NCI-H748 treated with DMSO at 0.1 percent for 48 hours (cell line): ENCODE measurements at regions not wholly inside any gene's neighbourhood (a gene's known extent, or its start where the extent isn't known, plus 50 kb on each side); places are given as distances from the start of the nearest gene placed in this dataset.

Experiments
- DNase-seq: peaks from one replicate; lab custom pipeline; 2025; lab: John Stamatoyannopoulos, UW

- DNase-seq, result no peak
These were observed 1054.8 kb upstream of the B3GALT2 start for GRCh38 chr1:194241215-194241614.

- DNase-seq, result no peak
These were observed 1046.7 kb upstream of the B3GALT2 start for GRCh38 chr1:194233069-194233468.

- DNase-seq, result no peak
These were observed 1044.1 kb upstream of the B3GALT2 start for GRCh38 chr1:194230351-194231144.

- DNase-seq, result no peak
These were observed 1042.0 kb upstream of the B3GALT2 start for GRCh38 chr1:194228427-194228826.

- DNase-seq, result no peak
These were observed 1040.7 kb upstream of the B3GALT2 start for GRCh38 chr1:194227161-194227560.

- DNase-seq, result no peak
These were observed 1039.4 kb upstream of the B3GALT2 start for GRCh38 chr1:194225821-194226220.

- DNase-seq, result no peak
These were observed 1037.2 kb upstream of the B3GALT2 start for GRCh38 chr1:194223596-194223995.

- DNase-seq, result no peak
These were observed 1029.0 kb upstream of the B3GALT2 start for GRCh38 chr1:194215448-194215847.

GRCh38 chr1:194214735-194215134 lies 1028.3 kb upstream of the B3GALT2 start:
- DNase-seq, result no peak

GRCh38 chr1:194209920-194210319 lies 1023.5 kb upstream of the B3GALT2 start:
- no peak for DNase-seq

- no peak for DNase-seq
These were observed 1022.3 kb upstream of the B3GALT2 start for GRCh38 chr1:194208674-194209073.

GRCh38 chr1:194196562-194196961 lies 1010.1 kb upstream of the B3GALT2 start:
- no peak for DNase-seq

- no peak for DNase-seq
These were observed 1008.3 kb upstream of the B3GALT2 start for GRCh38 chr1:194194724-194195123.

GRCh38 chr1:194184974-194185373 lies 998.6 kb upstream of the B3GALT2 start:
- DNase-seq, result peak; percentile 47

- DNase-seq, result peak; percentile 77
These were observed 998.0 kb upstream of the B3GALT2 start for GRCh38 chr1:194184425-194184824.

- DNase-seq, result no peak
These were observed 995.4 kb upstream of the B3GALT2 start for GRCh38 chr1:194181845-194182244.

- no peak for DNase-seq
These were observed 989.8 kb upstream of the B3GALT2 start for GRCh38 chr1:194176212-194176611.

- DNase-seq, result no peak
These were observed 988.8 kb upstream of the B3GALT2 start for GRCh38 chr1:194175251-194175650.

GRCh38 chr1:194174528-194174927 lies 988.1 kb upstream of the B3GALT2 start:
- no peak for DNase-seq

- no peak for DNase-seq
These were observed 985.2 kb upstream of the B3GALT2 start for GRCh38 chr1:194171596-194171995.

- DNase-seq, result no peak
These were observed 981.7 kb upstream of the B3GALT2 start for GRCh38 chr1:194167956-194168640.

- no peak for DNase-seq
These were observed 978.3 kb upstream of the B3GALT2 start for GRCh38 chr1:194164755-194165154.

GRCh38 chr1:194161591-194161990 lies 975.2 kb upstream of the B3GALT2 start:
- DNase-seq, result no peak

- no peak for DNase-seq
These were observed 973.5 kb upstream of the B3GALT2 start for GRCh38 chr1:194159941-194160340.
